Right cardiac atrium (tissue), 5 donors: ENCODE measurements at regions not wholly inside any gene's neighbourhood (a gene's known extent, or its start where the extent isn't known, plus 50 kb on each side); places are given as distances from the start of the nearest gene placed in this dataset.

Experiments
- ATAC-seq, 2 donors: fragments of 200-7000 bp; cut with Tn5 transposase; one replicate each; pipeline versions ENCODE4 v1.8.0 to v1.9.1; 2020; ENCODE audit warnings: moderate library complexity in 2 of 2, mild to moderate bottlenecking in 1 of 2
- DNase-seq, 3 donors: peaks; one replicate each; pipeline ENCODE4 v3.0.0-alpha.2; 2020
- H3K27ac ChIP-seq: one replicate; pipeline ENCODE4 v1.5.1; 2013; ENCODE audit warnings: mild to moderate bottlenecking, low read length, control low read depth, moderate library complexity
- H3K27me3 ChIP-seq: one replicate; pipeline ENCODE4 v1.6.1; 2013; ENCODE audit not compliant: control insufficient read depth, insufficient read depth
- H3K4me1 ChIP-seq: one replicate; pipeline ENCODE4 v1.6.1; 2013; ENCODE audit warnings: low read length; ENCODE audit not compliant: control insufficient read depth, insufficient read depth
- H3K4me3 ChIP-seq: one replicate; pipeline ENCODE4 v1.5.1; 2013; ENCODE audit warnings: low read length, control low read depth
- H3K9me3 ChIP-seq: one replicate; pipeline ENCODE4 v1.6.1; 2013; ENCODE audit warnings: low read length; ENCODE audit not compliant: control insufficient read depth
- WGBS: extraction: QIAGEN DNeasy Blood & Tissue Kit; methylation state at CpG from one replicate; pipeline ENCODE4 v1.1.7; 2013; 5-methylcytosine and 5-hydroxymethylcytosine counted together
- intact Hi-C, 4 donors: fragments of 100-400 bp; cut with DNase I; formaldehyde crosslinking; loops; one replicate each; pipeline versions ENCODE4 v1.11.0 to v1.14.0; 2022 to 2023
- donor health status: healthy with polysubstance abuse.
- donor health status: DM: no; HTN: yes; CAD: no.
- donor health status: DM: no; HTN: no; CAD: no.
- donor health status: DM: no; HTN: yes; CAD: no; lungs with severe emphysema.
- donor health status: DM: yes; HTN: yes; CAD: no.

GRCh38 chr11:19519353-19519752, 193.3 kb upstream of the NAV2 start:
- H3K9me3 ChIP-seq, result no peaks in the 10 kb centered on the region
- ATAC-seq (no peak), DNase-seq (no peak)
- intact Hi-C loops, result no loop called here
- H3K27me3 ChIP-seq, result no peaks in the 10 kb centered on the region
- H3K4me1 ChIP-seq, result peaks cover 6% of the 10 kb centered on the region
- WGBS, result 74% methylated on average over 4 of the region's 4 CpGs
- no peak overlapping the region for H3K27ac ChIP-seq
- H3K4me3 ChIP-seq, result no peak overlapping the region

- H3K9me3 ChIP-seq, result no peaks in the 10 kb centered on the region
- intact Hi-C loops, result no loop called here
- no peaks in the 10 kb centered on the region for H3K27me3 ChIP-seq
- ATAC-seq (no peak), DNase-seq (no peak)
- H3K4me1 ChIP-seq, result peaks cover 7% of the 10 kb centered on the region
- H3K4me3 ChIP-seq, result no peak overlapping the region
- WGBS, result 82% methylated on average over 2 of the region's 2 CpGs
- H3K27ac ChIP-seq, result no peak overlapping the region
These were observed 199.4 kb upstream of the NAV2 start for GRCh38 chr11:19513253-19513652.

- ATAC-seq, result no peak
- intact Hi-C loops, result no loop called here
- H3K9me3 ChIP-seq, result no peaks in the 10 kb centered on the region
- H3K4me3 ChIP-seq, result no peak overlapping the region
- peaks cover 11% of the 10 kb centered on the region for H3K4me1 ChIP-seq
- 69% methylated on average over 4 of the region's 4 CpGs for WGBS
- H3K27ac ChIP-seq, result no peak overlapping the region
- no peaks in the 10 kb centered on the region for H3K27me3 ChIP-seq
- DNase-seq, result no peak
These were observed 200.0 kb upstream of the NAV2 start for GRCh38 chr11:19512618-19513017.

- H3K4me1 ChIP-seq, result peaks cover 11% of the 10 kb centered on the region
- no peak overlapping the region for H3K4me3 ChIP-seq
- no peaks in the 10 kb centered on the region for H3K27me3 ChIP-seq
- WGBS, result 36% methylated on average over 9 of the region's 9 CpGs
- peak; percentile 56 to 92 (median 91) for DNase-seq
- peak; percentile 90 to 96 for ATAC-seq
- H3K27ac ChIP-seq, result peak overlapping the region; percentile 51
- intact Hi-C loops, result no loop called here
- H3K9me3 ChIP-seq, result no peaks in the 10 kb centered on the region
These were observed 201.0 kb upstream of the NAV2 start for GRCh38 chr11:19511413-19512183.

- 31% methylated on average over 1 of the region's 1 CpG for WGBS
- Histone ChIP-seq H3K4me1 (peaks cover 11% of the 10 kb centered on the region), H3K27ac (peak overlapping the region; percentile 39), H3K9me3 (no peaks in the 10 kb centered on the region), H3K27me3 (no peaks in the 10 kb centered on the region), H3K4me3 (no peak overlapping the region)
- ATAC-seq (no peak), DNase-seq (peak in 1 of 3 donors; percentile 56)
- intact Hi-C loops, result no loop called here
These were observed 201.6 kb upstream of the NAV2 start for GRCh38 chr11:19511066-19511412.

- Histone ChIP-seq H3K4me3 (no peak overlapping the region), H3K9me3 (no peaks in the 10 kb centered on the region), H3K27ac (no peak overlapping the region), H3K4me1 (peaks cover 11% of the 10 kb centered on the region), H3K27me3 (no peaks in the 10 kb centered on the region)
- ATAC-seq (no peak), DNase-seq (no peak)
- intact Hi-C loops, result no loop called here
- 77% methylated on average over 8 of the region's 8 CpGs for WGBS
These were observed 202.2 kb upstream of the NAV2 start for GRCh38 chr11:19510468-19510867.

GRCh38 chr11:19509215-19509614, 203.4 kb upstream of the NAV2 start:
- 90% methylated on average over 6 of the region's 6 CpGs for WGBS
- Histone ChIP-seq H3K27me3 (no peaks in the 10 kb centered on the region), H3K4me3 (no peak overlapping the region), H3K9me3 (no peaks in the 10 kb centered on the region), H3K4me1 (peaks cover 11% of the 10 kb centered on the region), H3K27ac (no peak overlapping the region)
- DNase-seq (no peak), ATAC-seq (no peak)
- intact Hi-C loops, result no loop called here

GRCh38 chr11:19508165-19508564, 204.5 kb upstream of the NAV2 start:
- no peaks in the 10 kb centered on the region for H3K27me3 ChIP-seq
- peaks cover 11% of the 10 kb centered on the region for H3K4me1 ChIP-seq
- 90% methylated on average over 2 of the region's 2 CpGs for WGBS
- peak in 1 of 2 donors; percentile 61 for ATAC-seq
- H3K4me3 ChIP-seq, result no peak overlapping the region
- DNase-seq, result no peak
- no peaks in the 10 kb centered on the region for H3K9me3 ChIP-seq
- intact Hi-C loops, result no loop called here
- no peak overlapping the region for H3K27ac ChIP-seq

- H3K4me3 ChIP-seq, result no peak overlapping the region
- H3K4me1 ChIP-seq, result peaks cover 11% of the 10 kb centered on the region
- no peak overlapping the region for H3K27ac ChIP-seq
- no peaks in the 10 kb centered on the region for H3K9me3 ChIP-seq
- H3K27me3 ChIP-seq, result no peaks in the 10 kb centered on the region
- ATAC-seq (no peak), DNase-seq (no peak)
- intact Hi-C loops, result loop anchor here in 1 of 4 donors (2.0 kb wide), 1 partner anchor 24 kb away; no protein-coding TSS in a partner anchor
- WGBS, result 65% methylated on average over 2 of the region's 2 CpGs
These were observed 205.7 kb upstream of the NAV2 start for GRCh38 chr11:19506816-19507486.

- Histone ChIP-seq H3K27ac (no peak overlapping the region), H3K4me3 (no peak overlapping the region), H3K4me1 (peaks cover 3% of the 10 kb centered on the region), H3K9me3 (no peaks in the 10 kb centered on the region), H3K27me3 (no peaks in the 10 kb centered on the region)
- WGBS, result 94% methylated on average over 3 of the region's 3 CpGs
- DNase-seq (no peak), ATAC-seq (no peak)
- intact Hi-C loops, result no loop called here
These were observed 209.9 kb upstream of the NAV2 start for GRCh38 chr11:19502691-19503253.

GRCh38 chr11:19501631-19502030, 211.0 kb upstream of the NAV2 start:
- H3K4me1 ChIP-seq, result peaks cover 3% of the 10 kb centered on the region
- intact Hi-C loops, result no loop called here
- H3K9me3 ChIP-seq, result no peaks in the 10 kb centered on the region
- WGBS, result 94% methylated on average over 7 of the region's 7 CpGs
- ATAC-seq (no peak), DNase-seq (no peak)
- H3K27ac ChIP-seq, result no peak overlapping the region
- H3K4me3 ChIP-seq, result no peak overlapping the region
- no peaks in the 10 kb centered on the region for H3K27me3 ChIP-seq
